NCI-H1105 treated with DMSO at 0.1 percent for 48 hours (cell line): ENCODE measurements at regions not wholly inside any gene's neighbourhood (a gene's known extent, or its start where the extent isn't known, plus 50 kb on each side); places are given as distances from the start of the nearest gene placed in this dataset.

ENCODE experiments used
- DNase-seq: peaks from one replicate; lab custom pipeline; 2025; lab: John Stamatoyannopoulos, UW

GRCh38 chr14:78074561-78074960, 95.6 kb upstream of the NRXN3 start:
- DNase-seq: peak; percentile 96

GRCh38 chr14:78075033-78075432, 95.1 kb upstream of the NRXN3 start:
- peak; percentile 96 for DNase-seq

GRCh38 chr14:78075555-78076277, 94.5 kb upstream of the NRXN3 start:
- peak; percentile 51 for DNase-seq

GRCh38 chr14:78081245-78081644, 88.9 kb upstream of the NRXN3 start:
- DNase-seq: no peak

- DNase-seq: no peak
Observed at GRCh38 chr14:78083837-78084236, 86.3 kb upstream of the NRXN3 start.

- no peak for DNase-seq
Observed at GRCh38 chr14:78086342-78086741, 83.8 kb upstream of the NRXN3 start.

GRCh38 chr14:78088916-78089315, 81.3 kb upstream of the NRXN3 start:
- no peak for DNase-seq

- DNase-seq: no peak
Observed at GRCh38 chr14:78090864-78091263, 79.3 kb upstream of the NRXN3 start.

GRCh38 chr14:78091361-78091760, 78.8 kb upstream of the NRXN3 start:
- DNase-seq: no peak

- no peak for DNase-seq
Observed at GRCh38 chr14:78092040-78092439, 78.1 kb upstream of the NRXN3 start.

GRCh38 chr14:78103271-78103670, 66.9 kb upstream of the NRXN3 start:
- peak; percentile 54 for DNase-seq

- no peak for DNase-seq
Observed at GRCh38 chr14:78104160-78104559, 66.0 kb upstream of the NRXN3 start.

- DNase-seq: no peak
Observed at GRCh38 chr14:78104655-78105054, 65.5 kb upstream of the NRXN3 start.

- no peak for DNase-seq
Observed at GRCh38 chr14:78106381-78106780, 63.8 kb upstream of the NRXN3 start.

- DNase-seq: no peak
Observed at GRCh38 chr14:78107166-78107565, 63.0 kb upstream of the NRXN3 start.

- no peak for DNase-seq
Observed at GRCh38 chr14:78119440-78119839, 50.7 kb upstream of the NRXN3 start.
